GM19240 (cell line): ENCODE measurements at regions not wholly inside any gene's neighbourhood (a gene's known extent, or its start where the extent isn't known, plus 50 kb on each side); places are given as distances from the start of the nearest gene placed in this dataset.

ENCODE experiments used
- DNase-seq: peaks from one replicate; pipeline ENCODE4 v3.0.0; 2011; ENCODE audit warnings: low spot score; ENCODE audit not compliant: insufficient read length

DNA sequence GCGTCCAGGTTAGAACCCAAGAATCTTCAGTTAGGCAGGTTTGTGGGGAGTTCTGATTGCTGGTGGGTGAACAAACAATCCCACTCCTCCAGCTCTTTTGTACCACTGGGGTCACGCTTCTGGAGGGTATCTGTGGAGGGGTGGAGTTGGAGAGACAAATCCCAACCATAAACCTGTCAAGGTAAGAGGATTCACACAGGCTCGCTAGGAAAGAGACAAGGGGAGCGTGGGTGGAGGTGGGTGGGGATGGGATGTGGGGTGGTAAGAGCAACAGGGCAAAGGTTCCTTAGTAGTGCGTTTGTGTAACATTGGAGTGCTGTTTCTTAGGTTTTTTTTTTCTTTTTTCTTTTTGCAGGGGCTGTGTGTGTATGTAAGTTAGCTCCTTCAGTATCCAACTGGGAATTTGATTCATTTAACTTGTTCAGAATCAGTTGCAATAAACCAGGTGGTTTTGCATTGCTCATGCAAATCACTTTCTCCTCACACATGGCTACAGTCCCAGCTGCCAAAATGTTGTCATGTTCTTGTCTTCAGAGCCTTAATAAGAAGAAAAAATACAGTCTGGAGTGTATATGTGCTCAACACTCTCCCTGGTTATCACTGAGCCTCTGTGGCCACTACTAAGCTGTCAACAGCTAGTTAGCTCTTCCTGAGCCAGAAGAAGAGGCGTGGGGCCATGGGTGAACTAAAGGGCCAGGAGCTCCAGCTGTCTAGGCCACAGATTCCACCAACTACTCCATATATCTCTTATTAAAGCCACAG is 164.0 kb upstream of the RAD23B start:
- no peak for DNase-seq

DNA sequence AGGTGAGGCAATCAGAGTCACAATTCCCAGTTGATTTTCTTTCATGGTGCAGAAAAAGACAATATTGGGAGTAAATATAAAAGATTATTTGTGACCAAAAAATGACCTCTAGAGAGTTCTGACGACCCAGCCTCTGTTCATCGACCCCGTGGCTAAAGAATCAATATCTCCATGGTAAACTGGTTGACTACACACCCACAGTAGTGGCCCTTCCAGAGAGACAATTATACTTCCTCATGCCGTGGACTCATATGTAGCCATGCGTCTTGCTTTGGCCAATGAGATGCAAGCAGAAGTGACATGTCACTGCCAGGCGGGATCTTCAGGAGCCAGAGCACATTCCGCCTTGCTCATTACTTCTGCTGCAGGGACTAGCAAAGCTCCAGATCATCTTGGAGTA is 163.3 kb upstream of the RAD23B start:
- DNase-seq = no peak

DNA sequence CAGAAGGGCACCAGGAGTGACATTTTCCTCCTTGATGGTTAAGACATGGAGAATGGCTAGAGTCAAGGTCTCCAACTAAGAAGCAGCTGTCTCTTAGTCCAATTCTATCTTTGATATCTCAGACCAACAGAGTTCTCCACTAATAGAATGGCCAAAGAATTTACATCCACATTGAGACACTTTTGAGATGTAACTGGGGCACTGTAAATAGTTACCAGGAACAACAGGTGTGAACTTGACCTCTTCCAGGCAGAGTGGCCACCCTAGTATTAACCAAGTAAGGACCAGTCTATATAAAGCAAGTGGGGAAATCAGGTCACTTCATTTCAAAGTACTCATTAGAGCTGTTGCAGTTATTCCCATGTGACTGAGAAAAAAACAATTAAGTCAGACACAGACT is 159.7 kb upstream of the RAD23B start:
- DNase-seq = no peak

DNA sequence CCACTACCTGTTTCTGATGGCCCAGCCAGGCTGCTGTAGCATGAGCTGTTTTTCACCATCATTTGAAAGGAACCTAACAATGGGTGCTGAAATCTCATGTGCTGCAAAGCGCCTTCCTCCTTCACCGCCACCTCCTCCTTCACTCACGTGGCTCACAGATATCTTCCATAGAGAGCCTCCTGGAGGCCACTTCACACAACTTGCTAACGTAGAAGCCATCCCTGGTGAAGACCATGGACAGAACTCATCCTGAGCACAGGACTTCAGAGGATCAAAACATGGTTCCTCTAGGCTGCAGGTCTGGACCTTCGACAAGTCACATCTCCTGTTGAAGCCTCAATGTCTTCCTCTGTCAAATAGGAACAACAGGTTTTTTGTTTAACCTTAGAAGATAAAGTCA is 155.5 kb upstream of the RAD23B start:
- DNase-seq = no peak

DNA sequence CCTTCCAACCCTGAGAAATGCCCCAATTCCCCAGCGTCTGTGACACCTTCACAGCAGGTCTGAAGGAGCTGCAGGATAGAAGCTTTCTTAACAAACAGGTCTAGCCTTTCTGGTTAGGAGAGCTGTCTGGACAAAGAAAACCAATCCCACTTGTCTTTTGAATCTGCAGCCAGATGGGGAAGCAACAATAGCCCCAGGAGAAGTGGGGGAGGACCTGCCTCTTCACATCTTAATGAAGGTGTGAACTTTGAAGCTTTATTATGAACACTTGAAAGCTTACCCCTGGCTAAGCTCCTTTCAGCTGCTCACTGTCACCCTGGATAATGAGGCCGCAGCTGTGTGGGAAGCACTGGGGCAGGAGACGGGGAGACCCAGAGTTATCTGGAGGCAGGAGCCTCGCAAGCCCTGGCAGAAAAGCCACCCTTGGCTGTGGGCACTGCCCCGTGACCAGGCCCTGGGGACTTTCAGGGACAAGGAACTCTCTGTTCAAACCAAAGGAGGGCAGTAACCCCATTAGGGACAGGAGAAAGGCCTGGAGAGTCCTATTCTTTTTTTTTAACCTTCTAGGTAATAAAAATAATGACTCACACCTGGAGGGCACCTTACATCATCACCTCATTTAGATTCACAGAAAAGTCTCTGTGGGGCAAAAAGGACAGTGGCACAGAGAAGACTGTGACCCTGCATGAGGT is 151.8 kb upstream of the RAD23B start:
- no peak for DNase-seq

DNA sequence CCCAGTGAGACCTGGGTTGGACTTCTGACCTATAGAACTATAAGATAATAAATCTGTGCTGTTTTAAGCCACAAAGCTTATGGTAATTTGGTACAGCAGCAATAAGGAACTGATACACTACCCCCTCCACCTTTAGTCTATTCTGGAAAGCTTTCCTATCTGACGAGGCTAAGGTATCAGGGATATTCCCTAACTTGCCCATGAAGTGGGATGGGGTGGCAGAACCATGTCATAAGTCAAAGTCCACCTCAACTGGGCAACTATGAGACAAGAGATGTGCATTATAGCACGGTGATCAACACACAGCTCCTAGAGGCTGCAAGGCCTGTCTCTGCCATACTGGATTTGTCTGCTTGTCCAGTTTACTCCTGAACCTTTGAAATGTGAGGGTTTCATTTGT is 146.8 kb upstream of the RAD23B start:
- DNase-seq = no peak

DNA sequence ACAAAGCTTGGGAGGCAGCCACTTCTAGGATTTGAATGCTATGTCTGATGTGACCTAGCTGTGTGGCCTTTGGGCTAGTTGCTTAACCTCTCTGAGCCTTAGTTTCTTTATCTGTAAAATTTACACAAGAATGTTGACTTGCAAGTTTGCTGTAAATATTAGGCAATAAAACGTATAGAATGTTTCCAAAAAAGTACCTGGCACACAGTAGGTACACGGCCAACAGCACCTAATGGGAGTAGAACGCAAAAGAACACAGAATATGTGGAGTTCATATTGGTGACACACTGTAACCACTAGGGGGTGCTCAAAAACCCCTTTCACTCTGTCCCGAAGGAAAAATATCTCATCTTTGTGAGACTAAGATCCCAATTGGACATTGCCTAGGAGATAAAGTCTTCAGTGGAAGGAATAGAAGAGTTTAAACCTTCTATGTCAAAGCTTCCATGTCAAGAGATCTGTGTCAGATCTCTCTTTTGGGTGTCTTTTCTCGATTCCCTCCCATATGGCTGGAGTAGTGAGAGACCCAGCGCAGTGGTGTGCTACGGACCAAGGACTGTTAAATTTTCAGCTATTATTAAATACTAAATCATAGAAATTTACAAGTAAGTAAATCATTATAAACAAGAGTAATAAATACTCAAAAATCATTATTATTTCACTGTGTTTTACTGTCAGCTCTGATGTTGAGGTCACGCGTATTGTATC is 145.4 kb upstream of the RAD23B start:
- peak; percentile 23 for DNase-seq

DNA sequence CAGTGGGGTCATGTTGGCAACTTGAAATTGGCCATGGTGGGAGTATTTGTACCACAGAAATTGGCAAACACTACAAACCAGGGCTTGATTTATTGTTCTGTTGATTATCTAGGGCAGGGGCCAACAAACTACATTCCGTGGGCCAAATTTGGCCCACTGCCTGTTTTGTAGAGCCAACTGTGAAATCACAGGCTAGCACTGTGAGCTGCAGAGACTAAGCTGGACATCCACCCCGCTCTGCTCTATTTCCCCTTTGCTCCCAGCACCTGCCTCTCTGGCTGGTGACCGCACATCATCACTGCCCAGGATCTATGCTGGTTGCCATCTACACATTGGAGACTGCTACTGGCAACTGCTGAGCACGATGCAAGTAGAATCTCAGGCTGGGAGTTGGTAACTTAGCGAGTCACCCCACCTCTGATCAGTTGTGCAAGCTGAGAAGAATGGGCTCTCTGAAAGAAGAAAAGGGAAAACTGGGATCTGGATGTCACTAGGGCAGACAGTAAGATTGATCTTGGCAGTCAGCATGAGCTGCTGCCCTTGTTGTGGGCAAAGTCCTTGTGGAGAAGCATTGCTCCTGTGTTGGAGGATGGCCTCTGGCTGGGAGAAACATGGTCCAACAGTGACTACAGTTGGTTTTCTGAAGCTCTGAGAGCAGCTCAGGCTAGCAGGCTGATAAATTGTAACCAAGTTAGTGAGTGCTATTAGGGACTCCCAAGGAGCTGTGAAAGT is 144.7 kb upstream of the RAD23B start:
- no peak for DNase-seq

DNA sequence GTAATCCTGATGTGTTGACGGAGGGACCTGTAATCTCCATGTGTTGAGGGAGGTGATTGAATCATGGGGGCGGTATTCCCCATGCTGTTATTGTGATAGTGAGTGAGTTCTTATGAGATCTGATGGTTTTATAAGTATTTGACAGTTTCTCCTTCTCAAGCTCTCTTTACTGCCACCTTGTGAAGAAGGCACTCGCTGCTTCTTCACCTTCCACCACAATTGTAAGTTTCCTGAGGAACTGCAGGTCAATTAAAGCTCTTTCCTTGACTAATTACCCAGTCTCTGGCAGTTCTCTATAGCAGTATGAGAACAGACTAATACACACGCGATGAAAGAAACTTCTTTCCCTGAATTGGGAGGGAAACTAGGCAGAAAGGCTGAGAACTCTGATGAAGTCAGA is 141.1 kb upstream of the RAD23B start:
- DNase-seq = no peak

DNA sequence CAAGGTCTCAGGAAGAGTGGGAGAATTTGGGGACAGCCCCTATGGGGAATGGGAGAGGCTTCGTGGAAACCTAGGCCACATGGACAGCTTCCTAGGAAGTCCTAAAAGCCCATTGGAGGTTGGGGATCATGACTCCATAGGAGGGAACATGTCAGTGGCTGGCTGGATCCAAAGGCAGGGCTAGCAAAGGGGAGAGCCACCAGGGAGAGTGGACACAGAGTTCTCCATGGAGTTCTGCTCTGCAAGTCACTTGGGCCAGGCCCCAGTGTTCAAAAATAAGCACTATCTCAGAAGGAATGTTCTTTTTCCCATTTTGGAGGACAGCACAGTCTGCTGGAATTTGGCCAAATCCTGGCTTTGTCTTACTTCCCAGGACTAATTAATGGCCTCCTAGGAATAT is 140.6 kb upstream of the RAD23B start:
- no peak for DNase-seq

DNA sequence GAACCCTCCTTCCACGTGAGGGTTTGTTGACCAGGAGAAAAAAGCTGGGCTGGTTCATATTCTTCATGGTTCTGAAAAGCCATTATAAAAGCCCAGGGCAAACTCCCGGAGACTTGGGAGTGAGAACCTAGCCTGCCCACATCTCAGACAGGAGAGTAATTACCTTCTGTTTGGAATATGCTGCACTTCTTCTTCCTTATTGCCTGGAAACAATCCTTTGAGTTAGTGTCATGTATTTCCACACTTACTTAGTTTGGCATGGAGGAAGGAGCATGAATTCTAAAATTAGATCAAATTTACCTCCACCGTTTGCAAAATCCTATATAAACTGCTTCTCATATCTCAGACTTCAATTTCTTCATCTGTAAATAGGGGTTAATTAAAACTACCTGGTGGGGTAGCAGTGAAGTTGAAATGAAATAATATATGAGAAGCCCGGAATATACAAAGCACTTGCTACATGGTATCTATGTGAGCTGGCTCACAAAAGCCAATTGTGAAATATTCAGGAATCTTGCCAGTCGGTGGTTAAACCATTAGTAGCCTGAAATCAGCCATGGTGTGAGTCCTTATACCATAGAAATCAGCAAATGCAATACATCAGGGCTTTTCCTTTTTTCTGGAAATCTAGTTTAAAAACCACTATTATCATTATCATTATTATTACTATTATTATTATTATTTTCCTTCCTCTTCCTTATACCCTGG is 140.0 kb upstream of the RAD23B start:
- DNase-seq = no peak

DNA sequence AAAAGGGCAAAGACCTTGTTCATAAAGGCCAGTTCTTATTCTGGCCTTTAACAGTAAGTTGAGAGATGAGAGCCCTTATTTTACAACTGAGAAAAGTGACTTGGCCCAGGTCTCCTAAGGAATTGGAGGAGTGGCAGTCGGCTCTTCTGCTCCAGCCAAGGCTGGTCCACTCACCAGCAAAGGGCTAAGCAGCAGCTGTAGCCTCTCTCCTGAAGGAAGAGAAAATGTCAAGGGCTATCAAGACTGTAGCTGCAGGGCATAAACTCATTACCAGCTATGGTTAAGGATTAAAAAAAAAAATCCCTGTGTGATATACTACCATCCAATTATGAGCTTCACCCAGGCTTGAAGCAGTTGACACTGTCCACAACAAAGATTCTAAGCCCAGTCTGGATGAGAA is 138.6 kb upstream of the RAD23B start:
- no peak for DNase-seq

DNA sequence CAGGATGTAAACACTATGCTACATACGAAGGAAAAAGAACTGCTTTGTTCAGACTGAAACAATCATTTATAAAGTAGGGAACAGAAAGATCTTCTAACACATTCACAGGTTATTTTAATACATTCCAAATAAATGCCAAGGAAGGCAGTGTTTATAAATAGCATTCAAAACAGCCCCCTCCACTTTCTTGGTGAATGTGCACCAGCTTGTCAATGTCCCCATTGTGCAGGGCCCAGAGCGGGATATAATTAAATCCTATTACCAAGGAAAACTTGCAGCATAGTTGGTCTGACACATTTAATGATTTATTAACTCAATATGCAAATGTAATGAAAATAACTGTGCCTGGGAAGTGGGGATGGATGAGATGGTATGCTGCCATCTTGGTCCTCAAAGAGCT is 135.9 kb upstream of the RAD23B start:
- no peak for DNase-seq

DNA sequence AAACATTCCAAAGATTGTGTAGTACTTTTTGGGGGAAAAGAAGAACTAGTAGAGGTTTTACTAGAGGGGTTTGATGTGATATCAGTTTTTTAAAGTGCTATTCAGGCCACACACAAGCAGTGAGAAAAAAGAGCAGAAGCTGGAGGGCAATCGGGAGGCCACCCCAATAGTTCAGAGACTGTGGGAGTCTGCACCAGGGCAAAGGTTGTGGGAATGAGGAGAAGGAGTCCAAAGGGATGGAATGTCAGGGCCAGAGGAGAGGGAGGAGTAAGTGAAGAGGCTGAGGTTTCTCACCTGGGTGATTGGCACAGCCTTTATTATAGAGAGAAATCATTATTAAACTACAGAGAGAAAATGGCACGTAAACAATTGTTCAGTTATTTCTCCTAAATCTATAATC is 134.9 kb upstream of the RAD23B start:
- no peak for DNase-seq

DNA sequence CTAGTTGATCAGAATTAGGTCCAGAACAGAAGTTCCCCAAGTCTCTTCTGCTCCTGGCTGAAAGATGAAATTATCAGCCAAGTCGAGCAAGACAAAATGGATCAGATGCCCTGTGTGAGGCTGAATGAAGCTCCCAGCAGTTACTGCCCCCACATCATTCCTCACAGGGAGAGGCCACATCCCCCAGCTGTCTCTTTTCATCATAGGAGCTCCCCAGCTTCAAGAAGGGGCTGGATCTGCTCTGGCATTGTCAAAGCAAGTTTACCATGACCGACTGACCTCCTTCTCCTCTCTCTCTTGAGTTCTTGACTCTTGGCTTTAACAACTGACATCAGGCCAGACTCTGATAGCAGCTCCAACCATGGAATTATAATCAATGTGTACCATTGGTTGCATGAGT is 133.3 kb upstream of the RAD23B start:
- no peak for DNase-seq

DNA sequence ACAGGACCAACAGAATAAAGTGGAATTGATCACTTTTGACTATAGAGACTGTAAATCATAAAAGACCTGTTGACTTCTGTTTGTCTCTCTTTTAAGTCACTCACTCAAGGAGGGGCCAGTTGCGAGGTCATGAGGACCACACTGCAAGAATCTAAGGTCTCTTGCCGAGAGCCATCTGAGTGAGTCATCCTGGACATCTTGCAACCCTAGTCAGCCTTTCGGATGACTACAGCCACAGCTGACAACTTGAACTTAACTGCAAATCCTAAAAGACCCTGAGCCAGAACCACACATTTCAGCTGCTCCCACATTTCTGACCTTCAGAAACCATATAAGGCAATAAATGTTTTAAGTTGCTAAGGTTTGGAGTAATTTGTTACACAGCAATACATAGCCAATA is 129.7 kb upstream of the RAD23B start:
- no peak for DNase-seq

DNA sequence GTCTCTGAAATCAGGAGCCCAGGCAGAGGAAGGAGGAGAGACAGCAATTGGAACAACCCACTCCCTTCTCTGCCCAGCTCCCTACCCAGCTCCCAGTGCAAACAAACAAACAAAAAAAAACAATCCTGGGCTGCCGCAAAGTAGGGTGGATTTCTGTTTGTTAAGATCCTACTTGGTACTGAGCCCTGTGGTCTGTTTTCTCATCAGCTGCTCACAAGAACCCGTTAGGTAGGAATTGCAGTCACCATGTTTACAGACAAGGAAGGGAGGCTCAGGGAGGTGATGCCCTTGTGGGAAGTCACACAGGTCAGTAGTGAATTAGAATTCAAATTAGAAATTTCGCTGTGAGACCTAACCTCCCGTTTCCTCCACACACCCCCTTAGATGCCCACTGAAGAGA is 128.8 kb upstream of the RAD23B start:
- DNase-seq = no peak

DNA sequence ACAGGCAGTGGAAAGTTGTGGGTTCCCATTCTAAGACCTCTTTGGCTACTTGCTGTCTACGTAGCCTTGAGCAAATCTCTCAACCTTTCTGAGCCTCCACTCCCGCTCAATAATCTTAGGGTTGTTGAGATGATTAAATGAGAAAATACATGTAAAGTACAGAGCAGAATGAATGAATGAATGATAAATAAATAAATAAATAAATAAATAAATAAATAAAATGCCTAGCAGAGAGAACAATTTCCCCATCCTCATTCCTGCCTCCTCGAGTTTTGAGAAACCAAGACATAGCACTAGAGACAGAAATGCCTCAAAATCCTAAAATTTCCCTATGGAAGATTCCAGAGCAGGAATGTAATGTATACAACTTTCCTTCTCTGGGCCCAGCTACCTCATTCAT is 128.3 kb upstream of the RAD23B start:
- DNase-seq = no peak

DNA sequence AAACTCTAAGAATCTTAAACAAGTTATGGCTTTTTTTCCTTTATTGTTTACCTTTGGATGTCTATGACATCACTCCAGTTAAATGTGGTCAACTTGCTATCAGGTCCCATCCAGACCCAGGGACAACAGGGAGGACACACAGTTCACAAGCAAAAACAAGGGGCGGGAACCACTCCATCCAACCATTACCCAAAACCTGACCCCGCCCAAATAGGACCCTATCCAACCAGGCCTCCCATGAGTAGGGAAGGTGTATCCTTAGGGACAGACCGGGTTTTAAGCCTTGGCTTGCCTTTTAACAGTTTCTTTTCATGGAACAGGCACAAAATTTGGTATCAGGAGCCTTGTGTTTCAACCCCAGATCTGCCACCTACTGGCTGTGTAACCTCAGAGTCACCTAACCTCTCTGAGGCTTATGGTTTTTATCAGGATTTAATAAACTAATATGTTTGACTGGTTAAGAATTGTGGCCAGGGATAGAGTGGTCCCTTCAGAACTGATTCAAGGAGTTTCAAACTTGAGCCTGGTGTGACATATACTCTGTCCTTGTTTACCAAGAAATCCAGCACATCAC is 127.7 kb upstream of the RAD23B start:
- DNase-seq = no peak

DNA sequence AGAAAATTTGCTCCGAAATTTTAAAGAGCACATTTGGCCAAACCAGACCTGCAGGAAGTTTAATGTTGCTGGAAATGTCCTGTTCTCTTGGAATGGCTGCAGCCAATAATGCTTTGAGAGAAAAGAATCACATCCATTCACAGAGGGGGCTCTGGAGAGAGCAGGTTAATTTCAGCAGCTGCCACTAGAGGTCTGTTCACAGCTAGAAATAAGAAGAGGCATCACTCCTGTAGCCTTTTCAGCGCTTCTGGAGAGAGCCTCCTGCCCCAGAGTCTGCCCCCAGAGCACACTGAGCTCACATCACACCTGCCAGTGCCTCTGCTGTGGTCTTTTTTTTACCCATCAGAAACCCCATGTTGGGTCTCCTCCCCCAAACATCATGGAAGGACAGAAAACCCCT is 124.8 kb upstream of the RAD23B start:
- DNase-seq = no peak

DNA sequence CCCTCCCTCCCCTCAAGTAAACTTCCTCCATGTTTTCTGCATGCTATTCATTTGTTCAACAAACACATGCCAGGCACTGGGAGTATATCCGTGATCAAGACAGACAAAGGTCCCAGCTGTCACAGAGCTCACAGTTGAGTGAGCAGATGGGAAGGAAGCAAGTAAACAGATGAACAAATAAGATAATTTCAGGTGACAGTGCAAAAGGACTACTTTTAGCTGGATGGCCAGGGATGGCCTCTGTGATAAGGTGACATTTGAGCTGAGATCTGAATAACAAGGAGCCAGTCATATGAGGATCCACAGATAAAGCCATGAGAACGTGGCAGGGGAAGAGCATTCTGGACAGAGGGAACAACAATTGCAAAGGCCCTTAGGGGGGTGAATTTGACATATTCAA is 121.7 kb upstream of the RAD23B start:
- no peak for DNase-seq
